GM12875 (cell line): ENCODE measurements at regions not wholly inside any gene's neighbourhood (a gene's known extent, or its start where the extent isn't known, plus 50 kb on each side); places are given as distances from the start of the nearest gene placed in this dataset.

ENCODE experiments used
- H3K4me3 ChIP-seq: one replicate; pipeline ENCODE4 v1.5.1; 2011; ENCODE audit warnings: low read depth, low read length, control low read depth
- CTCF ChIP-seq: IDR thresholded peaks from 2 replicates; pipeline ENCODE4 v1.5.1; 2011; ENCODE audit warnings: low read depth, mild to moderate bottlenecking, control low read depth, inconsistent platforms, low read length, moderate library complexity, borderline replicate concordance; ENCODE audit not compliant: insufficient read depth

- no peak for TF ChIP-seq CTCF
Measured at GRCh38 chr2:237025090-237025865, 60.4 kb upstream of the COPS8 start.

GRCh38 chr2:237026981-237027711 lies 58.5 kb upstream of the COPS8 start:
- peak; percentile 73 for TF ChIP-seq CTCF
- H3K4me3 ChIP-seq: no peak overlapping the region

More at GRCh38 chr2:237025090-237025865, 60.4 kb upstream of the COPS8 start:
- H3K4me3 ChIP-seq: no peak overlapping the region

GRCh38 chr2:237027712-237028029 lies 58.0 kb upstream of the COPS8 start:
- TF ChIP-seq CTCF: no peak
- H3K4me3 ChIP-seq: no peak overlapping the region

GRCh38 chr2:237030382-237030781 lies 55.3 kb upstream of the COPS8 start:
- no peak for TF ChIP-seq CTCF
- H3K4me3 ChIP-seq: no peak overlapping the region

- TF ChIP-seq CTCF: no peak
- no peak overlapping the region for H3K4me3 ChIP-seq
Measured at GRCh38 chr2:237033536-237034060, 52.1 kb upstream of the COPS8 start.

- no peak for TF ChIP-seq CTCF
- no peak overlapping the region for H3K4me3 ChIP-seq
Measured at GRCh38 chr2:237035781-237036475, 49.8 kb upstream of the COPS8 start.
